ENCODE measurements at regions not wholly inside any gene's neighbourhood (a gene's known extent, or its start where the extent isn't known, plus 50 kb on each side); places are given as distances from the start of the nearest gene placed in this dataset.
"Not testable (repeated sequence)": the region's sequence is repeated elsewhere in the genome, so short reads cannot be mapped to it uniquely, and the experiment has no call there.

GRCh38 chr12:105485921-105486320 lies 155.4 kb downstream of the C12orf75 start:
- H3K36me3 ChIP-seq: no peaks in the 10 kb centered on the region
- 13 to 30% (median 18%) methylated on average over 3 of the region's 3 CpGs for WGBS, 3 donors
- intact Hi-C loops (cut with DNase I): no loop called here

GRCh38 chr12:105487963-105488362 lies 157.5 kb downstream of the C12orf75 start:
- TF ChIP-seq POLR2A (IDR thresholded peaks at IDR 0.05) (no peak), EP300 (IDR thresholded peaks at IDR 0.05) (no peak)
- TF ChIP-seq, protein P1, sequence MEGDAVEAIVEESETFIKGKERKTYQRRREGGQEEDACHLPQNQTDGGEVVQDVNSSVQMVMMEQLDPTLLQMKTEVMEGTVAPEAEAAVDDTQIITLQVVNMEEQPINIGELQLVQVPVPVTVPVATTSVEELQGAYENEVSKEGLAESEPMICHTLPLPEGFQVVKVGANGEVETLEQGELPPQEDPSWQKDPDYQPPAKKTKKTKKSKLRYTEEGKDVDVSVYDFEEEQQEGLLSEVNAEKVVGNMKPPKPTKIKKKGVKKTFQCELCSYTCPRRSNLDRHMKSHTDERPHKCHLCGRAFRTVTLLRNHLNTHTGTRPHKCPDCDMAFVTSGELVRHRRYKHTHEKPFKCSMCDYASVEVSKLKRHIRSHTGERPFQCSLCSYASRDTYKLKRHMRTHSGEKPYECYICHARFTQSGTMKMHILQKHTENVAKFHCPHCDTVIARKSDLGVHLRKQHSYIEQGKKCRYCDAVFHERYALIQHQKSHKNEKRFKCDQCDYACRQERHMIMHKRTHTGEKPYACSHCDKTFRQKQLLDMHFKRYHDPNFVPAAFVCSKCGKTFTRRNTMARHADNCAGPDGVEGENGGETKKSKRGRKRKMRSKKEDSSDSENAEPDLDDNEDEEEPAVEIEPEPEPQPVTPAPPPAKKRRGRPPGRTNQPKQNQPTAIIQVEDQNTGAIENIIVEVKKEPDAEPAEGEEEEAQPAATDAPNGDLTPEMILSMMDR (IDR thresholded peaks at IDR 0.05): no peak
- no peak overlapping the region for H3K27ac ChIP-seq
- no peak for DNase-seq
- no peak overlapping the region for H3K4me3 ChIP-seq
- 86 to 91% (median 88%) methylated on average over 6 of the region's 6 CpGs for WGBS, 3 donors
- H3K36me3 ChIP-seq: no peaks in the 10 kb centered on the region
- no peaks in the 10 kb centered on the region for H3K9me3 ChIP-seq
- no peaks in the 10 kb centered on the region for H3K27me3 ChIP-seq
- intact Hi-C loops (cut with DNase I): no loop called here
- peaks cover 5% of the 10 kb centered on the region for H3K4me1 ChIP-seq (ENCODE audit: insufficient read depth)

More at GRCh38 chr12:105485921-105486320, 155.4 kb downstream of the C12orf75 start:
- TF ChIP-seq EP300 (IDR thresholded peaks at IDR 0.05): no peak
- TF ChIP-seq POLR2A (IDR thresholded peaks at IDR 0.05): no peak
- TF ChIP-seq, protein P1 (IDR thresholded peaks at IDR 0.05): no peak
- H3K27ac ChIP-seq: no peak overlapping the region
- no peak for DNase-seq
- H3K9me3 ChIP-seq: no peaks in the 10 kb centered on the region
- H3K4me3 ChIP-seq: no peak overlapping the region
- H3K4me1 ChIP-seq (ENCODE audit: insufficient read depth): peaks cover 5% of the 10 kb centered on the region
- H3K27me3 ChIP-seq: no peaks in the 10 kb centered on the region

DNA sequence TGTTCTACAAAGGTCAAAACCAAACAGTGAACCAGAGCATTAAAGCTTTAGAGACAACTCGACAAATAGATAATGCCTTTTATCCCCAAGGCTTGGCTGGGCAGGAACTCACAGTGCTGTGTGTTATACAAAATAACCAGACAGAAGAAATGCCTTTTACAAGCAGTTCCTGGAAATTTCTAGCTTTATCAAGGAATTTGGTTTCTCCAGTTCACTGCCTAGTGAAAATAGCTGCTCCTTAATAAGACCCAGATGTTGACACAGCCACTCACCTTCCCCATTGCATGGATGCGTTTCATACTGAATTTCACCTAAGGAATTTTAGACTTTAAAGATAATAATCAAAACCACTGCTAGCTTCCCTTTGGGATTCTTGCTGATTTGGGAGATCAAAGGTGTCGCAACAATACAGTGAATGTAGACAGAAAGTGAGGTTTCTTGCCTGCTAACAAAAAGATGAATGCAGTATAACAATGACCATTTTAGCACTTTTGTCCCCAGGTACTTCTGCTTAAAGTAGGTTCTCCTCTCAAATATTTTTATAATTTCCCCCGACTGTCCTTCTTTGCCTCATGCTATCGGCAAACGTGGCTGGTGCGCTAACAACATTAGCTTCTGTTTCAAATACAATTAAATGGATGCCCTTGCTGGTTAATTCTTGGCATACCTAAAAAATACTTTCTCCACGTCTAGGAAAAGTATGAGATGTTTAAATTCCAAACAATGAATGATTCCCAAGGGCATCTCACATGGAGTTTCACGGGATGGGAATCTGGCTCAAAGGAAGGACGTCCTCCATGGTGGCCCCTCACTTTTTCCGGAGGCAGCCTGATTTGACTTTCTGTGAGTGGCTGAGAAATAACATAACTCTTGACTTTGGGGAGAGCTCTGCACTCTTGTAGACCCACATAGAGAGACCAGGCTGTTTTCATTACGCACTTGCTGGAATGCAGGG lies 162.4 kb downstream of the C12orf75 start:
- no peak overlapping the region for H3K4me3 ChIP-seq
- H3K27ac ChIP-seq: no peak overlapping the region
- 30 to 40% (median 37%) methylated on average over 12 of the region's 12 CpGs for WGBS, 3 donors
- no peaks in the 10 kb centered on the region for H3K27me3 ChIP-seq
- intact Hi-C loops (cut with DNase I): no loop called here
- TF ChIP-seq, protein P1 (IDR thresholded peaks at IDR 0.05): no peak
- TF ChIP-seq EP300 (IDR thresholded peaks at IDR 0.05) (no peak), POLR2A (IDR thresholded peaks at IDR 0.05) (no peak)
- H3K9me3 ChIP-seq: no peaks in the 10 kb centered on the region
- H3K4me1 ChIP-seq (ENCODE audit: insufficient read depth): no peaks in the 10 kb centered on the region
- no peak for DNase-seq
- no peaks in the 10 kb centered on the region for H3K36me3 ChIP-seq

GRCh38 chr12:105499205-105499604 lies 168.7 kb downstream of the C12orf75 start:
- Histone ChIP-seq H3K4me3 (no peak overlapping the region), H3K36me3 (no peaks in the 10 kb centered on the region), H3K27me3 (no peaks in the 10 kb centered on the region), H3K4me1 (ENCODE audit: insufficient read depth) (no peaks in the 10 kb centered on the region), H3K27ac (no peak overlapping the region), H3K9me3 (no peaks in the 10 kb centered on the region)
- TF ChIP-seq EP300 (IDR thresholded peaks at IDR 0.05) (no peak), POLR2A (IDR thresholded peaks at IDR 0.05) (no peak)
- TF ChIP-seq, protein P1 (IDR thresholded peaks at IDR 0.05): no peak
- intact Hi-C loops (cut with DNase I): no loop called here
- no peak for DNase-seq
- 90 to 96% (median 91%) methylated on average over 2 of the region's 2 CpGs for WGBS, 3 donors

- H3K4me3 ChIP-seq; H3K27ac ChIP-seq; H3K9me3 ChIP-seq; H3K36me3 ChIP-seq; H3K4me1 ChIP-seq (ENCODE audit: insufficient read depth); DNase-seq; intact Hi-C loops (cut with DNase I); H3K27me3 ChIP-seq: not testable (repeated sequence)
- WGBS, 3 donors: 91 to 96% (median 96%) methylated on average over 12 of the region's 12 CpGs
Observed at GRCh38 chr12:105500676-105501075, 170.2 kb downstream of the C12orf75 start.

All from ovary (tissue), 7 donors.